Coronary artery (tissue), 2 donors: ENCODE measurements at regions not wholly inside any gene's neighbourhood (a gene's known extent, or its start where the extent isn't known, plus 50 kb on each side); places are given as distances from the start of the nearest gene placed in this dataset.

Experiments used
- DNase-seq: peaks from one replicate; pipeline ENCODE4 v3.0.0-alpha.2; 2017; ENCODE audit warnings: low spot score
- H3K27ac ChIP-seq, 2 donors: fragments of 200-600 bp; sonication (generic); one replicate each; pipeline ENCODE4 v1.5.1; 2016 to 2019
- H3K4me3 ChIP-seq: fragments of 200-600 bp; sonication (generic); 2 replicates; pipeline ENCODE4 v1.5.1; 2016; ENCODE audit warnings: mild to moderate bottlenecking, moderate library complexity
- TF ChIP-seq, protein P1 (sequence below): fragments of 200-600 bp; sonication (generic); IDR thresholded peaks from one replicate; pipeline ENCODE4 v1.5.1; 2019; ENCODE audit warnings: antibody characterized with exemption

DNA sequence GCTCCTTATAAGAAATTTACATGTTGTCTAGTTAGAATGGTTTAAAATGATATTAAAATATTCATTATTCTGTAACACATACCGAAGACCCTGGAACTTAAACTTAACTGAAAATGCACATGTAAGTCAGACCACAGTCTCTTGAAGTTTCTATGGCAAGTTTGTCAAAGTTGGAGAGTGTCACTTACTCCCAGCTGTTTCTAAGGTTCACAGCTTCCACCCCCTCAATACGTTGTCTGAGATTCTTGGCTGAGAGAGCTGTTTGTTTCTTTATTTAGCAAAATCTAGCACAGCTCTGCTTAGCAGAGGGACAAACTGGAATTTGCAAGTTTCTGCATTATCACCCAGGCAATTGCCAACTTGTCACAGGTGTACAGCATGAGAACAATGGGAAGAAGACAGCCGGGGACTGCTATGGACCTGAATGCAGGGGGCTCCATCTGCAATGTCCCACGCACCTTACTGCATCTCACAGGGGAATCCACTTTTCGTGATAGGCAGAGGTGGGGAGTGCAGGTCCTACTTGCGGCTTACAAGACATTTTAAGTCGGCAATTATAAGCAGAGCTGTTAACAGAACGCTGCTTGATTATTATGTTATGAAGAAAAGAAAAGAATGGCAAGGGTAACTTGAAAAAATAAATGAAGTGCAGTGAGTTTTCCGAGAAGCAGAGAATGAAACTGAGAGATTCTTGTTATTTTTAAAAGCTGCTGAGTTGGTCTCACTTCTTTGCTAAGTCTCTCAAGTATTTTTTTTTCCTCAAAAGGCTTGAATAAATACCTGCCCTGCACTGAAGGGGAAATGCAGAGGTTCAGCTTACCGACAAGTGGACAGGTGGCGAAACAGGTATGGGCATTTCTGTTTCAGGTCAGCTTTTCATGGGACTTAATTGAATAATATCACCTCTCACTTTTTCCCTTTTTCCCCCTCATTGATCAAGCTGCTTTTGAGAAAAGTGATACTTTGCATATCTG lies 1072.1 kb upstream of the FANCL start:
- Histone ChIP-seq H3K27ac (no peak overlapping the region), H3K4me3 (no peak overlapping the region)
- TF ChIP-seq, protein P1, sequence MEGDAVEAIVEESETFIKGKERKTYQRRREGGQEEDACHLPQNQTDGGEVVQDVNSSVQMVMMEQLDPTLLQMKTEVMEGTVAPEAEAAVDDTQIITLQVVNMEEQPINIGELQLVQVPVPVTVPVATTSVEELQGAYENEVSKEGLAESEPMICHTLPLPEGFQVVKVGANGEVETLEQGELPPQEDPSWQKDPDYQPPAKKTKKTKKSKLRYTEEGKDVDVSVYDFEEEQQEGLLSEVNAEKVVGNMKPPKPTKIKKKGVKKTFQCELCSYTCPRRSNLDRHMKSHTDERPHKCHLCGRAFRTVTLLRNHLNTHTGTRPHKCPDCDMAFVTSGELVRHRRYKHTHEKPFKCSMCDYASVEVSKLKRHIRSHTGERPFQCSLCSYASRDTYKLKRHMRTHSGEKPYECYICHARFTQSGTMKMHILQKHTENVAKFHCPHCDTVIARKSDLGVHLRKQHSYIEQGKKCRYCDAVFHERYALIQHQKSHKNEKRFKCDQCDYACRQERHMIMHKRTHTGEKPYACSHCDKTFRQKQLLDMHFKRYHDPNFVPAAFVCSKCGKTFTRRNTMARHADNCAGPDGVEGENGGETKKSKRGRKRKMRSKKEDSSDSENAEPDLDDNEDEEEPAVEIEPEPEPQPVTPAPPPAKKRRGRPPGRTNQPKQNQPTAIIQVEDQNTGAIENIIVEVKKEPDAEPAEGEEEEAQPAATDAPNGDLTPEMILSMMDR, result no peak
- no peak for DNase-seq

DNA sequence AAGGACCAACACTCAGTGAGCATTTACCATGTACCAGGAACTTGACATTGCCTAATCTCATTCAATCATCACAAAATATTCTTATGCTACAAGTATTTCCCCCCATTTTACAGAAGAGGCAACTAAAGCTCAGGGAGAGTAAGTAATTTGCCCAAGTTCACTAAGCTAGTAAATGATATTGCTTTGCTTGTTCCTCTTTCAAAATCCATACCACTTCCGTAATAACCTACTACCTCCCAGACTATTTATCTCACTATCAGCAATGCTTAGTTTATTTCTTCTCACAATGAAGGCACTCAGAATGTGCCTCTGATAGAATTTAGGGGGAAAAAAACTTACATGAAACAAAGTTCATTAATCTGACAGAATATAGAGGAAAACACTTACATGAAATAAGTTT lies 1070.9 kb upstream of the FANCL start:
- TF ChIP-seq, protein P1, result no peak
- Histone ChIP-seq H3K27ac (no peak overlapping the region), H3K4me3 (no peak overlapping the region)
- DNase-seq, result no peak

DNA sequence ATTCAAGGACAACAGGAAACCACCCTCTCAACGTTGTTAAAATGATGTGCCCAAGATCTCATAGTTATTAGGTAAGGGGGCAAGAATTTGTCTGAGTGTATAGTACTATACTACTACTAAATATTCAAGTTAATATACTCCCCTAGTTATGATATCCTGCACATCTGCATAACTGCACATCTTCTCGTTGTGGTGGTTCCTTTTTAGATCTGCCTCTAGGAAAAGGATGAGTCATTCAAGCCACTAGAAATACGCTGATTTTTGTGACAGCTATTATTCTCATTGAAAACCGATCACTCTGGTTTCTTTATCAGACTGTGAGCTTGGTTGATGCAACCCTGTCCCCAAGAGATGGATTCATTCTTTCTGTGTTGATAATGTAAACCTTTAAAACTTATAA lies 1067.0 kb upstream of the FANCL start:
- no peak for DNase-seq

DNA sequence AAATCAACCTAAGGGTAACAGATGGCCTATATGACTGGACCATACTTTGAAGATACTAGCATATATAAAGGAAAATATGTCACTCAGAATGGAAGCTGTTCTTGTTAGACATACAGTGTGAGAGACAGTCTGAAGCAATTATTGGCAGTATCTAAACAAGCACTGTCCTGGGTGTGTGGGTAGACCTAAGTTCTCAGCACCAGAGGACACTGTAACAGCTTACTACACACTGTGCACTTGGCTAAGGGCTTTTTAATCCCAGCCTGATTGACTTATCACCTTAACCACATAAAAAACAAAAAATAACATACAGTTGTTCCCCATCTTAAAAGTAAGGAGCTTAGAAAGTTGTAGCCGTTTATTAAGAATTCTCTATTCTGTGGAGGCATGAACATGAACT lies 1066.1 kb upstream of the FANCL start:
- Histone ChIP-seq H3K4me3 (no peak overlapping the region), H3K27ac (no peak overlapping the region)
- no peak for DNase-seq
- TF ChIP-seq, protein P1, result no peak

More for the DNA sequence above, 1067.0 kb upstream of the FANCL start:
- Histone ChIP-seq H3K27ac (no peak overlapping the region), H3K4me3 (no peak overlapping the region)
- TF ChIP-seq, protein P1, result no peak

DNA sequence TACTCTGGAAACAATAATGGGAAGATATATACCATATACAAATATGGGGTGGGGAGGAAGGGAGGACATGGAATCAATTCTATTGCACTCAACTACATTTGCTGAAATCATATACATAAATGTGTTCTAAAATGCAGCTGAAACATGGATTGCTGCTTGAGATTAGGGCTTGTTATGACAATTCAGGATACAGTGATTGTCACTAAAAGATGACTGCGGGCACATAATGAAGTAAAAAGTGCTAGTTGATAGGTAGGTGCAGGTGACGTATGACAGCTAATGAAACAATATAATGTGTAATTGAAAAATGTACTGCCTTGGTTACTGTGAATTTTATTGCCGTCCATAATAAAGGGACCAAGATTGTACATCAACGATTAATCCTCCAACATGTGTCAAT lies 1062.1 kb upstream of the FANCL start:
- DNase-seq, result no peak
- Histone ChIP-seq H3K4me3 (no peak overlapping the region), H3K27ac (no peak overlapping the region)
- TF ChIP-seq, protein P1, result no peak

DNA sequence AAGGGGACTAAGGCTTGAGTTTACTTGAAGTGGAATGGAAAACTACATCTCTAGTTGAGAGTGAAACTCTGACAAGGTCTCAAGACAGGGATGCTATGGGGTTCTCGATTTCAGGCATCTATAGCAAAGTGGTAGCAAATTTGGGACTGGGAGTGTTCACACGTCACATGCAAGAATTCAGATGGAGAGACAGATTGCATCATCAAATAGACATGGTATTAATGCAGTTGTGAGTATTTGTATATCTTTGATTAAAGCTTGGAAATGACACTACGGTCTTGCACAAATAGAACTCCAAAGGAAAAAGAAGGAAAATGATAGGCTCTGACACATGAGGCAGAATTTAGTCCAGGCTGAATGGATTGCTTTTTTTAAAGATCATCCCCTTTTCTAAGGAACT lies 1061.6 kb upstream of the FANCL start:
- Histone ChIP-seq H3K4me3 (no peak overlapping the region), H3K27ac (no peak overlapping the region)
- DNase-seq, result no peak
- TF ChIP-seq, protein P1, result no peak
